Muscle layer of duodenum (tissue), 2 donors: ENCODE measurements at regions not wholly inside any gene's neighbourhood (a gene's known extent, or its start where the extent isn't known, plus 50 kb on each side); places are given as distances from the start of the nearest gene placed in this dataset.

Source experiments
- H3K27ac ChIP-seq: one replicate; pipeline ENCODE4 v1.7.0; 2013; ENCODE audit warnings: mild to moderate bottlenecking, low read length
- H3K27me3 ChIP-seq: one replicate; pipeline ENCODE4 v1.7.0; 2013; ENCODE audit warnings: low read depth, mild to moderate bottlenecking, control low read depth, low read length
- H3K36me3 ChIP-seq, 2 donors: one replicate each; pipeline ENCODE4 v1.7.0; 2013; ENCODE audit warnings: low read length in 2 of 2, control low read depth in 1 of 2, mild to moderate bottlenecking in 1 of 2; ENCODE audit not compliant: insufficient read depth in 2 of 2, control insufficient read depth in 1 of 2
- H3K4me1 ChIP-seq, 2 donors: one replicate each; pipeline ENCODE4 v1.7.0; 2013; ENCODE audit warnings: low read length in 2 of 2, mild to moderate bottlenecking in 2 of 2, control low read depth in 1 of 2, moderate library complexity in 1 of 2; ENCODE audit not compliant: insufficient read depth in 2 of 2, control insufficient read depth in 1 of 2
- H3K4me3 ChIP-seq, 2 donors: one replicate each; pipeline ENCODE4 v1.7.0; 2013; ENCODE audit warnings: low read length in 2 of 2, low read depth in 1 of 2, mild to moderate bottlenecking in 1 of 2
- H3K9me3 ChIP-seq, 2 donors: one replicate each; pipeline ENCODE4 v1.7.0; 2013; ENCODE audit warnings: low read length in 2 of 2, control low read depth in 1 of 2, mild to moderate bottlenecking in 1 of 2; ENCODE audit not compliant: control insufficient read depth in 1 of 2
- donor health status: healthy.

DNA sequence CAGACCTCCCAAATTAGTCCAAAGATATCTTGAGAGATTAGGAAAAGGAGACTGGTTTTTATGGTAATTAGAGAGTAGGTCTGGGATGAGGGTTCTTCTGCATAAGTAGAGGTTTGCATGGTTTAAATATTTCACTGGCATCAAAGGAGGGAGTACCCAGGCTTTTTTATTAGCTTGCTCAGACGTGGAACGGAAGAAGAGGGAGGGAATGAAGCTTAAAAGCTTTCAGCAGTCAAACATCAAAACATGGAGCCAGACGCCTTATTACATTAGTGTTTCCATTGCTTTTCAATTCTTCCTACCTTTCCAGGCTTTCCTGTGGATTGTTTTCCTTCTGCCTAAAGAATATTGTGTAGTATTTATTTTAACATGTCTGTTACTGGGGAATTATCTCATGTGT is 342.1 kb upstream of the SOX2 start:
- H3K4me3 ChIP-seq, result no peak overlapping the region
- no peaks in the 10 kb centered on the region for H3K4me1 ChIP-seq
- no peaks in the 10 kb centered on the region for H3K36me3 ChIP-seq
- no peak overlapping the region for H3K27ac ChIP-seq
- no peaks in the 10 kb centered on the region for H3K27me3 ChIP-seq
- H3K9me3 ChIP-seq, result no peaks in the 10 kb centered on the region

GRCh38 chr3:181363231-181363630 is 348.5 kb upstream of the SOX2 start:
- Histone ChIP-seq H3K4me1 (no peaks in the 10 kb centered on the region), H3K27ac (no peak overlapping the region), H3K36me3 (no peaks in the 10 kb centered on the region), H3K27me3 (no peaks in the 10 kb centered on the region), H3K4me3 (no peak overlapping the region), H3K9me3 (no peaks in the 10 kb centered on the region)

GRCh38 chr3:181362378-181362777 is 349.3 kb upstream of the SOX2 start:
- no peaks in the 10 kb centered on the region for H3K9me3 ChIP-seq
- no peaks in the 10 kb centered on the region for H3K27me3 ChIP-seq
- no peaks in the 10 kb centered on the region for H3K4me1 ChIP-seq
- H3K4me3 ChIP-seq, result no peak overlapping the region
- H3K27ac ChIP-seq, result no peak overlapping the region
- H3K36me3 ChIP-seq, result no peaks in the 10 kb centered on the region

- no peaks in the 10 kb centered on the region for H3K27me3 ChIP-seq
- H3K36me3 ChIP-seq, result no peaks in the 10 kb centered on the region
- no peaks in the 10 kb centered on the region for H3K9me3 ChIP-seq
- no peak overlapping the region for H3K4me3 ChIP-seq
- H3K27ac ChIP-seq, result no peak overlapping the region
- H3K4me1 ChIP-seq, result no peaks in the 10 kb centered on the region
Observed at GRCh38 chr3:181358562-181358961, 353.2 kb upstream of the SOX2 start.

DNA sequence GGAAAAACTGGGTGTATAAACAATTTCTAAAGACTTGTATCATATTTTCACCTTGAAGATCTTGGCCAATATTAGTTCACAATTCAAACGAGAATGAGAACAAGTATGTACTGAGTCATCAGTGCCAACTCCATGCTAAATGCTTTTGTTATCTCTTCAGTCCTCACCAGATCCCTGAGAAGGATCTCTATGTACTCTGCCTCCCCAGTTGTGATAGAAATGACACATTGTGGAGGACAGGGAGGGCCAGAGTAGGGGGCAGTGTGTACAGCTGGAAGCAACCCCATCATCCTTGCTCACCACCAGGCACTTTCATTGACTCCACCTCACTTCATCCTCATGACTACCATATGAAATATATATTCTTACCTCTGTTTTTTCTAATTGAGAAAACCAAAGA is 353.7 kb upstream of the SOX2 start:
- Histone ChIP-seq H3K4me1 (no peaks in the 10 kb centered on the region), H3K36me3 (no peaks in the 10 kb centered on the region), H3K9me3 (no peaks in the 10 kb centered on the region), H3K27ac (no peak overlapping the region), H3K4me3 (no peak overlapping the region), H3K27me3 (no peaks in the 10 kb centered on the region)

GRCh38 chr3:181354140-181354539 is 357.6 kb upstream of the SOX2 start:
- H3K9me3 ChIP-seq, result no peaks in the 10 kb centered on the region
- H3K4me3 ChIP-seq, result no peak overlapping the region
- H3K4me1 ChIP-seq, result no peaks in the 10 kb centered on the region
- no peaks in the 10 kb centered on the region for H3K27me3 ChIP-seq
- no peak overlapping the region for H3K27ac ChIP-seq
- H3K36me3 ChIP-seq, result no peaks in the 10 kb centered on the region

DNA sequence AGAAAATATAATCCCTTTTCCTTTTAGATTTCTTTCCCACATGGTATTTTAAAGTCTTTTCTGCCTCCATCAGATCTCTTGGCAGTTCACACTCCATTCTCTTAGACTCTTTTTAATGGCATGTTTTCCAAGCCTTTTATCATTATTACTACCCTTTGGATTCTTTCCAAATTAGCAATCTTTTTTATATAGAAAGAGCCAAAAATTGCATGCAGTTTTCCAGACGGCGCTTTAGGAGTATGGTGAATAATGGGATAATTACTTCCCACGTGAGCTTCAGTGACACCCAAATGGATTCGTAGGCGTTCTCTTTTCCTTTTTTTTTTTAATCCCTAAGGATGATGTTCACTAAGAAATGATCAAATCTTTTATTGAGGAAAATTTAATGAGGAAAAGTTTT is 354.8 kb upstream of the DNAJC19 start:
- no peaks in the 10 kb centered on the region for H3K36me3 ChIP-seq
- H3K4me3 ChIP-seq, result no peak overlapping the region
- no peaks in the 10 kb centered on the region for H3K27me3 ChIP-seq
- H3K27ac ChIP-seq, result no peak overlapping the region
- H3K4me1 ChIP-seq, result no peaks in the 10 kb centered on the region
- no peaks in the 10 kb centered on the region for H3K9me3 ChIP-seq

GRCh38 chr3:181336597-181336996 is 347.1 kb upstream of the DNAJC19 start:
- no peak overlapping the region for H3K4me3 ChIP-seq
- H3K36me3 ChIP-seq, result no peaks in the 10 kb centered on the region
- H3K27me3 ChIP-seq, result no peaks in the 10 kb centered on the region
- no peaks in the 10 kb centered on the region for H3K9me3 ChIP-seq
- no peaks in the 10 kb centered on the region for H3K4me1 ChIP-seq
- H3K27ac ChIP-seq, result no peak overlapping the region

- H3K36me3 ChIP-seq, result no peaks in the 10 kb centered on the region
- no peaks in the 10 kb centered on the region for H3K4me1 ChIP-seq
- no peak overlapping the region for H3K4me3 ChIP-seq
- H3K27ac ChIP-seq, result no peak overlapping the region
- H3K27me3 ChIP-seq, result no peaks in the 10 kb centered on the region
- H3K9me3 ChIP-seq, result no peaks in the 10 kb centered on the region
Observed at GRCh38 chr3:181333394-181333793, 343.9 kb upstream of the DNAJC19 start.

- no peaks in the 10 kb centered on the region for H3K4me1 ChIP-seq
- no peaks in the 10 kb centered on the region for H3K9me3 ChIP-seq
- H3K27me3 ChIP-seq, result no peaks in the 10 kb centered on the region
- no peaks in the 10 kb centered on the region for H3K36me3 ChIP-seq
- H3K4me3 ChIP-seq, result no peak overlapping the region
- H3K27ac ChIP-seq, result no peak overlapping the region
Observed at GRCh38 chr3:181330821-181331563, 341.5 kb upstream of the DNAJC19 start.

- no peak overlapping the region for H3K27ac ChIP-seq
- H3K27me3 ChIP-seq, result no peaks in the 10 kb centered on the region
- no peaks in the 10 kb centered on the region for H3K36me3 ChIP-seq
- H3K4me1 ChIP-seq, result no peaks in the 10 kb centered on the region
- H3K4me3 ChIP-seq, result no peak overlapping the region
- H3K9me3 ChIP-seq, result no peaks in the 10 kb centered on the region
Observed at GRCh38 chr3:181330257-181330656, 340.7 kb upstream of the DNAJC19 start.

DNA sequence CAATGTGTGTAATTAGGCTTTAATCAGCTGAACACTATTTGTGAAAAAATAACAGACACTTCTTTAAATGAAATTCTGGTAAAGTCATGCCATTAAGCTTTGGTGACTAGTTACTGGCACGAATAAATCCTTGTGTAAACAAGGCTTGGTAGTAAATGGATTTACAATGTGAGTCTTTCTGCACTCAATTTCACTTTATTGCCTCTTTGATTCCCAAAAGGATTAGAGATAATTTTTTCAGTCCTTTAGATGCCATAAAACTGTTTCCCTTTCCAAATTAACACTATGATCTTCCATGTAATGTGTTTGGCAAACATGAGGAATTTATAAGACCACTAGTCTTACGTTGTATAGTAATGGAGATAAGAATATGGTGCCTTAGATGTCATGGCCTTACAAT is 339.5 kb upstream of the DNAJC19 start:
- Histone ChIP-seq H3K4me1 (no peaks in the 10 kb centered on the region), H3K27ac (no peak overlapping the region), H3K4me3 (no peak overlapping the region), H3K27me3 (no peaks in the 10 kb centered on the region), H3K9me3 (no peaks in the 10 kb centered on the region), H3K36me3 (no peaks in the 10 kb centered on the region)
